ENCODE measurements at regions not wholly inside any gene's neighbourhood (a gene's known extent, or its start where the extent isn't known, plus 50 kb on each side); places are given as distances from the start of the nearest gene placed in this dataset.

DNA sequence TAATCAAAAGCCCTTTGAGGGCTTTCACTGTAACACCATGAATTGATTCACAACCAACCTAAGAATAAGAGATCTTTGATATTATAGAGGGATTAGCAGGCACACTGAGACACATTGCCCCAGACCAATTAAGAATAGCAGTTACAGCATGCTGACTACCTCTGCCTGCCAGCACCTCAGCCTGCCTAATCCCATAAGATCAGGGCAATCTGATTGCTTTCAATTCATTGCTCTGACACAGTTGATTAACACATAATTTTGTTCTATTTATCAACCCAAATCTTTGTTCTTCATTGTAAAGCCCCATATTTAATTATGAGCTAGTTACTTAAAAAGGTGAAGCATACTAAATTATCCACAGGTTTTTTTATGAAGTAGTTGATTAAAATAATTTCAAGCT lies 548.8 kb upstream of the ZP4 start:
- TF ChIP-seq POLR2AphosphoS5 (IDR thresholded peaks at IDR 0.05; ENCODE audit: borderline replicate concordance, low read depth, low read length) (no peak), EZH2 (IDR thresholded peaks at IDR 0.05) (no peak), FOXP2 (optimal IDR thresholded peaks at IDR 0.05; ENCODE audit: control extremely low read depth, extremely low read length, insufficient read depth) (no peak)

All from SK-N-MC (cell line).